CD14-positive monocyte (primary cell): ENCODE measurements at regions not wholly inside any gene's neighbourhood (a gene's known extent, or its start where the extent isn't known, plus 50 kb on each side); places are given as distances from the start of the nearest gene placed in this dataset.

Experiments used
- DNase-seq, 3 donors: peaks; one replicate each; pipeline ENCODE4 v3.0.0-alpha.2; 2011 to 2022
- H2AFZ ChIP-seq: 2 replicates; pipeline ENCODE4 v1.6.0; 2012; ENCODE audit warnings: mild to moderate bottlenecking, low read depth, low read length, inconsistent platforms; ENCODE audit not compliant: insufficient read depth, poor library complexity, severe bottlenecking
- H3K27ac ChIP-seq, 2 donors: 1 replicate in 1 of 2; 2 replicates in 1 of 2; pipeline ENCODE4 v1.5.1; 2012 to 2013; ENCODE audit warnings: low read length in 2 of 2, control low read depth in 1 of 2, inconsistent platforms in 1 of 2, low read depth in 1 of 2, mild to moderate bottlenecking in 1 of 2
- H3K27me3 ChIP-seq, 2 donors: one replicate each; pipeline versions ENCODE4 v1.6.0 to v1.6.1; 2011 to 2013; ENCODE audit warnings: low read length in 2 of 2; ENCODE audit not compliant: control insufficient read depth in 2 of 2, insufficient read depth in 2 of 2
- H3K36me3 ChIP-seq, 2 donors: replicated peaks in 1 of 2; 1 replicate in 1 of 2; 2 replicates in 1 of 2; pipeline versions ENCODE4 v1.5.1 to v1.6.1; 2012 to 2013; ENCODE audit warnings: low read length in 2 of 2, control low read depth in 1 of 2, inconsistent platforms in 1 of 2, mild to moderate bottlenecking in 1 of 2; ENCODE audit not compliant: insufficient read depth in 2 of 2, control insufficient read depth in 1 of 2
- H3K4me1 ChIP-seq, 2 donors: 1 replicate in 1 of 2; 2 replicates in 1 of 2; pipeline versions ENCODE4 v1.5.1 to v1.6.1; 2012 to 2013; ENCODE audit warnings: low read length in 2 of 2, control low read depth in 1 of 2, inconsistent platforms in 1 of 2, mild to moderate bottlenecking in 1 of 2, moderate library complexity in 1 of 2; ENCODE audit not compliant: insufficient read depth in 2 of 2, control insufficient read depth in 1 of 2
- H3K4me2 ChIP-seq: replicated peaks from 2 replicates; pipeline ENCODE3; 2012; ENCODE audit warnings: low read length, moderate library complexity, mild to moderate bottlenecking; ENCODE audit not compliant: poor library complexity, severe bottlenecking; ENCODE audit errors: extremely low read depth
- H3K4me3 ChIP-seq, 3 experiments: fragments of 200-600 bp in 1 of 3; sonication (generic) in 1 of 3; replicated peaks in 1 of 3; 1 replicate in 2 of 3; 2 replicates in 1 of 3; pipeline ENCODE4 v1.5.1; 2011 to 2013; ENCODE audit warnings: low read length in 3 of 3, mild to moderate bottlenecking in 3 of 3, control low read depth in 2 of 3, low read depth in 2 of 3, inconsistent platforms in 1 of 3, moderate library complexity in 1 of 3
- H3K79me2 ChIP-seq: 2 replicates; pipeline ENCODE4 v1.6.0; 2012; ENCODE audit warnings: mild to moderate bottlenecking, control low read depth, inconsistent platforms, low read length, moderate library complexity; ENCODE audit not compliant: insufficient read depth
- H3K9ac ChIP-seq: 2 replicates; pipeline ENCODE4 v1.6.0; 2017; ENCODE audit warnings: low read length, mild to moderate bottlenecking; ENCODE audit not compliant: insufficient read depth, poor library complexity, severe bottlenecking
- H3K9me3 ChIP-seq, 2 donors: replicated peaks in 1 of 2; 1 replicate in 1 of 2; 2 replicates in 1 of 2; pipeline versions ENCODE4 v1.5.1 to v1.6.1; 2012 to 2013; ENCODE audit warnings: low read length in 2 of 2, control low read depth in 1 of 2; ENCODE audit not compliant: control insufficient read depth in 1 of 2, insufficient read depth in 1 of 2
- H4K20me1 ChIP-seq: 2 replicates; pipeline ENCODE4 v1.6.0; 2012; ENCODE audit warnings: mild to moderate bottlenecking, low read length, control low read depth, moderate library complexity; ENCODE audit not compliant: insufficient read depth
- H3K27ac Mint-ChIP-seq, 7 donors: one replicate each; pipeline ENCODE4 v1.8.0; 2020; ENCODE audit warnings: mild to moderate bottlenecking in 7 of 7, mixed read lengths in 7 of 7, moderate library complexity in 6 of 7, inconsistent platforms in 2 of 7
- H3K27me3 Mint-ChIP-seq, 3 donors: one replicate each; pipeline ENCODE4 v1.8.0; 2021 to 2022; ENCODE audit warnings: low read depth in 3 of 3, mild to moderate bottlenecking in 3 of 3, mixed read lengths in 3 of 3, moderate library complexity in 3 of 3, inconsistent platforms in 1 of 3
- H3K36me3 Mint-ChIP-seq, 2 donors: one replicate each; pipeline ENCODE4 v1.8.0; 2020; ENCODE audit warnings: mixed read lengths in 2 of 2, inconsistent platforms in 1 of 2, mild to moderate bottlenecking in 1 of 2
- H3K4me1 Mint-ChIP-seq: one replicate; pipeline ENCODE4 v1.8.0; 2020; ENCODE audit warnings: mild to moderate bottlenecking, mixed read lengths
- H3K4me3 Mint-ChIP-seq, 2 donors: one replicate each; pipeline ENCODE4 v1.8.0; 2020; ENCODE audit warnings: mild to moderate bottlenecking in 2 of 2, mixed read lengths in 2 of 2, moderate library complexity in 1 of 2
- H3K9me3 Mint-ChIP-seq, 7 donors: one replicate each; pipeline ENCODE4 v1.8.0; 2020 to 2022; ENCODE audit warnings: mixed read lengths in 7 of 7, mild to moderate bottlenecking in 6 of 7, moderate library complexity in 6 of 7, inconsistent platforms in 2 of 7
- CTCF ChIP-seq: fragments of 200-600 bp; IDR thresholded peaks from one replicate; pipeline ENCODE4 v1.8.0; 2022; ENCODE audit warnings: antibody characterized with exemption, mild to moderate bottlenecking
- WGBS: methylation state at CpG from one replicate; pipeline ENCODE4 v1.1.5; 2013; ENCODE audit warnings: missing lambda C conversion rate; ENCODE audit not compliant: insufficient coverage; 5-methylcytosine and 5-hydroxymethylcytosine counted together
- intact Hi-C, 2 donors: fragments of 100-400 bp; cut with micrococcal nuclease; formaldehyde crosslinking; loops; one replicate each; pipeline versions ENCODE4 v1.15.0 to v1.15.1; 2023

DNA sequence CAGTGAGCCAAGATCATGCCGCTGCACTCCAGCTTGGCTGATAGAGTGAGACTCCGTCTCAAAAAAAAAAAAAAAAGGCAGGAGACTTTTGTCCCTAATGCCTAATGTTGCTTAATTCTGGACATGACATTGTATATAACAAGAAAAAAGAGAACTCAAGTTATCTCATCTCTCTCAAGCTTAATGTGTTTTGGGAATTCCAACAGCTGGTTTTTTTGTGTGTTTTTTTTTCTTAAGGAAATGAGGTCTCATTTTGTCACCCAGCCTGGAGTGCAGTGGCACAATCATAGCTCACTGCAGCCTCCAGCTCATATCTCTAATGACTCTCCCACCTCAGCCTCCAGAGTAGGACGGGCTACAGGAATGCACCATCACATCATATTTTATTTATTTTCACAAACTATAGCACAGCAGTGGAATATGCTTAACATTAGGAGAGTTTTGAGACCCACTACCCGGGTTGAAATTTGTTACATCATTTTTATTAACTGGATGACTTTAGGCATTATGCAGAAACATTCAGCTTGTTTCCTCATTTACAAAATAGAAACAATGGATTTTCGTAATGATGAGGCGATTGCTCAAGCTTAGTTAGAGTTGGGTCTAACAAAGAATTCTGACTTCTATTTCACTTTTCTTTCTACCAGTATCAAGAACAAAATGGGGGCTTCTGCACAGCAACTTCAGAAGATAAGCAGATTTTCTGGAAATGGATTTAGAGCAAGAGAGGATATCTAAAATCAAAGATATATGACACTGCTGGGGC lies 104.1 kb upstream of the BTN3A2 start:
- Histone ChIP-seq H2AFZ (peak overlapping the region; percentile 56), H3K4me3 (peak overlapping the region in 2 of 3 experiments; percentile 10 to 55), H3K4me2 (peak overlapping the region; percentile 60), H3K4me1 (peaks cover 40 to 47% of the 10 kb centered on the region in 2 donors), H3K36me3 (no peaks in the 10 kb centered on the region), H3K9ac (peak overlapping the region; percentile 27), H4K20me1 (no peaks in the 10 kb centered on the region), H3K9me3 (no peaks in the 10 kb centered on the region), H3K79me2 (no peaks in the 10 kb centered on the region), H3K27me3 (no peaks in the 10 kb centered on the region), H3K27ac (peak overlapping the region; percentile 70 to 80)
- Mint-ChIP-seq H3K36me3 (no peaks in the 10 kb centered on the region), H3K4me1 (peaks cover 45% of the 10 kb centered on the region), H3K27me3 (no peaks in the 10 kb centered on the region), H3K9me3 (peaks cover 0 to 4% (median 0%) of the 10 kb centered on the region in 7 donors), H3K4me3 (peak overlapping the region; percentile 64 to 82), H3K27ac (peak overlapping the region; percentile 89 to 99 (median 94))
- no peak for TF ChIP-seq CTCF
- WGBS: no CpG with 5 or more reads among the region's 6 CpGs
- intact Hi-C loops: no loop called here
- peak; percentile 60 to 89 (median 85) for DNase-seq

DNA sequence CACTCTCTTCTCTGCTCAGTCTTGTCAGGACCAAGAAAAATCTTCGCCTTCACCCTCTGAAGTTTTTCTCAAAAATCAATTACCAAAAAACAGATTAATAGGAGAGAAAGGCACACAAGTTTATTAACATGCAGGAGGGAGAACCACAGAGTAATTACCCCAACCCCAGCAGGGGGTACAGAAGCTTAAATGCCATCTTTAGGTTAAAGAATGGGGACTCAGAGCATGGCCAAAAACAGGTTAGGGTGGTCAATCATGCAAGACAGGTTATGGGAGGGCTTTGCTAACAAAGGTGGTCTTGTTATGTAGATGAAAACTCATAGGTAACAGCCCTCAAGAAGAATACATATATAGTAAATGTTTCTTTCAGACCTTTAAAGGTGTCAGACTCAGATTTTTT lies 100.5 kb upstream of the BTN3A2 start:
- H3K4me3 Mint-ChIP-seq: no peak overlapping the region
- TF ChIP-seq CTCF: no peak
- no peak overlapping the region for H3K4me3 ChIP-seq
- peaks cover 38% of the 10 kb centered on the region for H3K4me1 Mint-ChIP-seq
- no peak for DNase-seq
- intact Hi-C loops: no loop called here
- H3K36me3 Mint-ChIP-seq: no peaks in the 10 kb centered on the region
- H3K9ac ChIP-seq: no peak overlapping the region
- no peak overlapping the region for H3K27ac Mint-ChIP-seq
- peaks cover 7% of the 10 kb centered on the region for H3K79me2 ChIP-seq
- no peak overlapping the region for H3K4me2 ChIP-seq
- H3K27me3 ChIP-seq: no peaks in the 10 kb centered on the region
- no peak overlapping the region for H2AFZ ChIP-seq
- H3K36me3 ChIP-seq: no peaks in the 10 kb centered on the region
- no peaks in the 10 kb centered on the region for H3K9me3 ChIP-seq
- H3K4me1 ChIP-seq: peaks cover 32 to 40% of the 10 kb centered on the region in 2 donors
- no peaks in the 10 kb centered on the region for H4K20me1 ChIP-seq
- H3K27me3 Mint-ChIP-seq: peaks cover 0 to 3% (median 0%) of the 10 kb centered on the region in 3 donors
- H3K27ac ChIP-seq: no peak overlapping the region
- no CpG with 5 or more reads among the region's 1 CpG for WGBS
- H3K9me3 Mint-ChIP-seq: peaks cover 0 to 3% (median 0%) of the 10 kb centered on the region in 7 donors
